ENCODE measurements at regions not wholly inside any gene's neighbourhood (a gene's known extent, or its start where the extent isn't known, plus 50 kb on each side); places are given as distances from the start of the nearest gene placed in this dataset.

GRCh38 chr11:135037828-135038227, 625.8 kb upstream of the B3GAT1 start:
- DNase-seq (ENCODE audit: low spot score), result no peak
- no peaks in the 10 kb centered on the region for H3K4me1 ChIP-seq (ENCODE audit: insufficient read depth, low read length)
- peaks cover 1 to 8% of the 10 kb centered on the region in 2 experiments; a peak in 3 of 5 replicates for H3K27me3 ChIP-seq (ENCODE audit: control insufficient read depth in 1 of 2, insufficient read depth in 2 of 2, low read length in 2 of 2)
- FAIRE-seq, result no peak
- no peaks in the 10 kb centered on the region for H3K36me3 ChIP-seq (replicated peaks in 1 of 2; ENCODE audit: control insufficient read depth in 1 of 2, insufficient read depth in 2 of 2, low read length in 2 of 2)
- in situ Hi-C loops (cut with HindIII; ENCODE audit: extremely low pct_ligation_motif_present, low pct_unique_long_range_greater_than_20kb), result no loop called here
- no peaks in the 10 kb centered on the region for H3K79me2 ChIP-seq (ENCODE audit: insufficient read depth, low read length)
- BruUV-seq (replicated peaks), result no TSS peak
- no peaks in the 10 kb centered on the region for H3K9me3 ChIP-seq (ENCODE audit: low read length)
- H4K20me1 ChIP-seq (ENCODE audit: insufficient read depth, low read length), result no peaks in the 10 kb centered on the region
- no peak overlapping the region for H3K27ac ChIP-seq (ENCODE audit: extremely low read length, insufficient read depth, low read length)
- H3K4me2 ChIP-seq (ENCODE audit: low read depth, low read length), result no peak overlapping the region
- WGBS (ENCODE audit: low lambda C conversion rate), result 10% methylated on average over 2 of the region's 5 CpGs
- intact Hi-C loops (cut with micrococcal nuclease; ENCODE audit: unreplicated experiment), result no loop called here
- H3K9ac ChIP-seq (ENCODE audit: insufficient read depth, low read depth, low read length), result no peak overlapping the region
- ChIA-PET CTCF (ENCODE audit: low intra/inter-chr PET ratio, low total read pairs) (no interaction called here), POLR2A (no interaction called here)
- no peak for ATAC-seq
- H2AFZ ChIP-seq (ENCODE audit: low read length), result no peak overlapping the region
- no peak for TF ChIP-seq HES4 (CRISPR knock-in tag; IDR thresholded peaks at IDR 0.05; ENCODE audit: borderline replicate concordance)
- TF ChIP-seq ZNF512 (CRISPR knock-in tag; IDR thresholded peaks at IDR 0.05), result no peak
- TF ChIP-seq RFX5 (IDR thresholded peaks at IDR 0.05; ENCODE audit: low read depth, low read length), result no peak
- TF ChIP-seq PBX3 (CRISPR knock-in tag; IDR thresholded peaks at IDR 0.05; ENCODE audit: borderline replicate concordance), result no peak
- no peak for TF ChIP-seq ZFP36 (IDR thresholded peaks at IDR 0.05; ENCODE audit: borderline replicate concordance, low read depth, low read length, partially characterized antibody)
- H3K4me3 ChIP-seq (replicated peaks in 1 of 3; ENCODE audit: insufficient read depth in 1 of 3, low read depth in 2 of 3, low read length in 3 of 3), result no peak overlapping the region
